GM12878 (cell line): ENCODE measurements at regions not wholly inside any gene's neighbourhood (a gene's known extent, or its start where the extent isn't known, plus 50 kb on each side); places are given as distances from the start of the nearest gene placed in this dataset.

Experiments
- ATAC-seq: fragments of 200-7000 bp; cut with Tn5 transposase; 3 replicates; pipeline ENCODE4 v1.9.1; 2020; ENCODE audit warnings: mild to moderate bottlenecking, moderate library complexity
- BruUV-seq: library from RNA; stranded (reverse); fragments of 400-500 nt; replicated peaks from 2 replicates; lab custom pipeline; 2021; lab: Mats Ljungman, UMichigan
- CTCF ChIA-PET: fragments of 300-600 bp; sonication (Branson Sonifier 250); formaldehyde crosslinking; extraction: SDS; loops from one replicate; lab custom pipeline; 2021; ENCODE audit warnings: inconsistent platforms; lab: Yijun Ruan, JAX
- POLR2A ChIA-PET: fragments of 350-600 bp; formaldehyde crosslinking; extraction: SDS; loops from one replicate; lab custom pipeline; 2021; ENCODE audit warnings: inconsistent platforms; lab: Charles Lee
- RAD21 ChIA-PET: fragments of 300-600 bp; sonication (Branson Sonifier 250); formaldehyde crosslinking; loops from one replicate; lab custom pipeline; 2023; ENCODE audit warnings: antibody characterized with exemption; ENCODE audit not compliant: unreplicated experiment; lab: Charles Lee
- SMC1A ChIA-PET: fragments of 300-600 bp; sonication (Branson Sonifier 250); formaldehyde crosslinking; loops from one replicate; lab custom pipeline; 2023; ENCODE audit not compliant: unreplicated experiment, uncharacterized antibody; lab: Charles Lee
- DNase-seq: peaks from one replicate; pipeline ENCODE4 v3.0.0-alpha.2; 2011; ENCODE audit warnings: low read depth, low spot score
- FAIRE-seq: peaks from 3 replicates; lab custom pipeline; 2011; peaks lifted over from hg19 to GRCh38; lab: Jason Lieb, UNC
- H2AFZ ChIP-seq: 2 replicates; pipeline ENCODE4 v1.6.0; 2011; ENCODE audit warnings: low read depth, low read length, control low read depth; ENCODE audit not compliant: control insufficient read depth
- H3K27ac ChIP-seq: 2 replicates; pipeline ENCODE4 v1.5.1; 2011; ENCODE audit warnings: control low read depth; ENCODE audit not compliant: control insufficient read depth, insufficient read depth
- H3K27me3 ChIP-seq, 2 experiments: replicated peaks in 1 of 2; 2 replicates each; pipeline versions ENCODE4 v1.6.0 to v1.6.1; 2011; ENCODE audit warnings: low read length in 1 of 2; ENCODE audit not compliant: control insufficient read depth in 2 of 2, insufficient read depth in 2 of 2
- H3K36me3 ChIP-seq, 2 experiments: 2 replicates each; pipeline ENCODE4 v1.5.1; 2011; ENCODE audit warnings: low read length in 1 of 2; ENCODE audit not compliant: control insufficient read depth in 2 of 2, insufficient read depth in 2 of 2
- H3K4me1 ChIP-seq: 2 replicates; pipeline ENCODE4 v1.6.1; 2011; ENCODE audit warnings: mild to moderate bottlenecking, low read length, moderate library complexity, mixed read lengths; ENCODE audit not compliant: control insufficient read depth, insufficient read depth
- H3K4me2 ChIP-seq: 2 replicates; pipeline ENCODE4 v1.6.0; 2011; ENCODE audit warnings: control low read depth; ENCODE audit not compliant: control insufficient read depth, insufficient read depth
- H3K4me3 ChIP-seq: fragments of 200-600 bp; sonication (generic); 2 replicates; pipeline ENCODE4 v1.5.1; 2016
- H3K79me2 ChIP-seq: 2 replicates; pipeline ENCODE4 v1.6.0; 2011; ENCODE audit warnings: low read length; ENCODE audit not compliant: control insufficient read depth, insufficient read depth
- H3K9ac ChIP-seq: 2 replicates; pipeline ENCODE4 v1.8.0; 2011; ENCODE audit warnings: low read length, control low read depth, mixed read lengths; ENCODE audit not compliant: control insufficient read depth, insufficient read depth
- H3K9me3 ChIP-seq: replicated peaks from 3 replicates; pipeline ENCODE4 v1.5.1; 2011; ENCODE audit warnings: mild to moderate bottlenecking, low read length; ENCODE audit not compliant: control insufficient read depth, insufficient read depth
- H4K20me1 ChIP-seq: 2 replicates; pipeline ENCODE4 v1.6.0; 2011; ENCODE audit not compliant: control insufficient read depth, insufficient read depth
- MYB ChIP-seq: fragments of 150-350 bp; IDR thresholded peaks from 2 replicates; pipeline ENCODE4 v1.6.1; 2014; ENCODE audit warnings: mild to moderate bottlenecking, low read depth, low read length, borderline replicate concordance
- SP1 ChIP-seq: IDR thresholded peaks from one replicate; pipeline ENCODE4 v1.6.1; 2011; ENCODE audit warnings: low read depth, low read length
- SREBF2 ChIP-seq: IDR thresholded peaks from 2 replicates; pipeline ENCODE4 v1.6.1; 2012; ENCODE audit warnings: mild to moderate bottlenecking, low read length
- ZSCAN29 ChIP-seq: fragments of 450-650 bp; IDR thresholded peaks from 2 replicates; pipeline ENCODE4 v1.6.1; 2017; ENCODE audit warnings: mild to moderate bottlenecking, moderate library complexity
- ZZZ3 ChIP-seq: IDR thresholded peaks from 2 replicates; pipeline ENCODE4 v1.6.1; 2011; ENCODE audit warnings: low read depth; ENCODE audit not compliant: control insufficient read depth, insufficient read length
- WGBS: methylation state at CpG from one replicate; pipeline ENCODE4 v1.1.6; 2016; ENCODE audit warnings: low lambda C conversion rate; ENCODE audit not compliant: insufficient replicate concordance, insufficient coverage; ENCODE audit errors: missing lambda C conversion rate; 5-methylcytosine and 5-hydroxymethylcytosine counted together
- in situ Hi-C: fragments of 300-500 bp; cut with MboI; formaldehyde crosslinking; loops from 9 replicates; pipeline ENCODE4 v1.14.3; 2018; ENCODE audit warnings: mixed read lengths
- intact Hi-C: fragments of 100-400 bp; cut with micrococcal nuclease; formaldehyde crosslinking; loops from one replicate; pipeline ENCODE4 v1.14.2; 2022; ENCODE audit not compliant: unreplicated experiment

DNA sequence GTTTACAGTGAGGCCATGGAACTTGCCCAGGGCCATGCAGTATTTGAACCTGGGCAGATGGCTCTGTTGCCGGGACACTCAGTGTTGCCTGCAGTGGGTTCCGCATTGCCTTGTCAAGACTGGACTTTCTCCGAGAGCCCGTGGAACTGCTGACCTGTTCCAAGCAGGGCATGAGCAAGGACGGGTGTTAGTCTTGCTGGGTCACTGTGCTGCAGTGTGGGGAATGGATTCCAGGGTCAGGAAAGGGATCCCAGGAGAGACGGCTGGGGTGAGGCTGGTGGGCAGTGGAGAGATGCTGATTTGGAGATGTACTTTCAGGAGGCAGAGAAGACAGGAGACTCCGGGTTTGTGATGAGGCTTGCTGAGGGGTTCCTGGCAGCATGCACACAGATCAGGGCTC lies 348.7 kb upstream of the HS6ST1 start:
- Histone ChIP-seq H3K9ac (no peak overlapping the region), H3K27ac (no peak overlapping the region), H3K4me2 (no peak overlapping the region), H3K36me3 (no peaks in the 10 kb centered on the region), H3K27me3 (no peaks in the 10 kb centered on the region; a peak in 2 of 4 replicates), H3K4me3 (no peak overlapping the region), H3K79me2 (no peaks in the 10 kb centered on the region), H4K20me1 (no peaks in the 10 kb centered on the region), H3K4me1 (no peaks in the 10 kb centered on the region), H2AFZ (no peak overlapping the region), H3K9me3 (no peaks in the 10 kb centered on the region)
- ATAC-seq, result no peak
- BruUV-seq, result no TSS peak
- ChIA-PET CTCF (no interaction called here), SMC1A (interaction anchor here (0.5 kb wide), 1 partner anchor 31 kb away, joined by 3 read pairs; no protein-coding TSS in a partner anchor), RAD21 (no interaction called here), POLR2A (no interaction called here)
- WGBS, result 40% methylated on average over 7 of the region's 7 CpGs
- FAIRE-seq, result no peak
- in situ Hi-C loops, result no loop called here
- no peak for TF ChIP-seq SP1
- intact Hi-C loops, result no loop called here
- no peak for DNase-seq

GRCh38 chr2:128668946-128669345 lies 350.3 kb upstream of the HS6ST1 start:
- TF ChIP-seq ZSCAN29 (no peak), SREBF2 (no peak), MYB (no peak), ZZZ3 (no peak)
- ATAC-seq (no peak), FAIRE-seq (no peak), DNase-seq (no peak)
- CTCF ChIA-PET, result no interaction called here
- intact Hi-C loops, result no loop called here
- no peaks in the 10 kb centered on the region for H3K79me2 ChIP-seq
- in situ Hi-C loops, result no loop called here
- RAD21 ChIA-PET, result no interaction called here
- SMC1A ChIA-PET, result no interaction called here
- WGBS, result 0% methylated on average over 2 of the region's 2 CpGs
- no peak overlapping the region for H3K4me2 ChIP-seq
- no TSS peak for BruUV-seq
- no peak overlapping the region for H3K9ac ChIP-seq
- H3K4me1 ChIP-seq, result no peaks in the 10 kb centered on the region
- POLR2A ChIA-PET, result interaction anchor here (0.6 kb wide), 1 partner anchor 1186 kb away, joined by 11 read pairs; no protein-coding TSS in a partner anchor
- no peak overlapping the region for H3K4me3 ChIP-seq
- no peak overlapping the region for H3K27ac ChIP-seq
- no peaks in the 10 kb centered on the region for H4K20me1 ChIP-seq
- H3K9me3 ChIP-seq, result no peaks in the 10 kb centered on the region
- H3K27me3 ChIP-seq, result no peaks in the 10 kb centered on the region; a peak in 1 of 4 replicates
- H3K36me3 ChIP-seq, result no peaks in the 10 kb centered on the region
- no peak overlapping the region for H2AFZ ChIP-seq
